Caco-2 (cell line): ENCODE measurements at regions not wholly inside any gene's neighbourhood (a gene's known extent, or its start where the extent isn't known, plus 50 kb on each side); places are given as distances from the start of the nearest gene placed in this dataset.

Source experiments
- BruUV-seq: library from RNA; stranded (reverse); fragments of 400-500 nt; replicated peaks from 2 replicates; lab custom pipeline; 2021; lab: Mats Ljungman, UMichigan
- CTCF ChIA-PET: fragments of 300-600 bp; sonication (Branson Sonifier 250); formaldehyde crosslinking; loops from one replicate; lab custom pipeline; 2022; ENCODE audit warnings: antibody characterized with exemption; lab: Charles Lee
- POLR2A ChIA-PET: fragments of 300-600 bp; sonication (Branson Sonifier 250); formaldehyde crosslinking; loops from one replicate; lab custom pipeline; 2022; ENCODE audit warnings: antibody characterized with exemption; lab: Charles Lee
- DNase-seq, 2 experiments: peaks; one replicate each; pipeline versions ENCODE4 v3.0.0 to v3.0.0-alpha.2; 2020 to 2022
- H3K27me3 ChIP-seq: replicated peaks from 2 replicates; pipeline ENCODE4 v1.6.0; 2011; ENCODE audit warnings: low read length; ENCODE audit not compliant: control insufficient read depth, insufficient read depth
- H3K36me3 ChIP-seq: 2 replicates; pipeline ENCODE4 v1.5.1; 2011; ENCODE audit warnings: low read length; ENCODE audit not compliant: control insufficient read depth, insufficient read depth
- H3K4me1 ChIP-seq: fragments of 250-450 bp; sonication (Bioruptor Pico); 2 replicates; pipeline ENCODE4 v1.5.1; 2020; ENCODE audit warnings: mild to moderate bottlenecking
- H3K4me3 ChIP-seq: 2 replicates; pipeline ENCODE4 v1.5.1; 2011; ENCODE audit warnings: low read depth, mild to moderate bottlenecking, control low read depth, low read length
- H3K9me3 ChIP-seq: fragments of 250-450 bp; sonication (Bioruptor Pico); 2 replicates; pipeline ENCODE4 v1.5.1; 2020; ENCODE audit warnings: mild to moderate bottlenecking, moderate library complexity
- H3K27ac Mint-ChIP-seq: one replicate; pipeline ENCODE4 v1.8.0; 2022; ENCODE audit warnings: mixed read lengths; ENCODE audit not compliant: unreplicated experiment
- H3K27me3 Mint-ChIP-seq: one replicate; pipeline ENCODE4 v1.8.0; 2022; ENCODE audit warnings: mixed read lengths; ENCODE audit not compliant: insufficient read depth, unreplicated experiment
- H3K36me3 Mint-ChIP-seq: one replicate; pipeline ENCODE4 v1.8.0; 2022; ENCODE audit warnings: mild to moderate bottlenecking, mixed read lengths; ENCODE audit not compliant: insufficient read depth, unreplicated experiment
- H3K4me1 Mint-ChIP-seq: one replicate; pipeline ENCODE4 v1.8.0; 2022; ENCODE audit warnings: low read depth, mixed read lengths; ENCODE audit not compliant: unreplicated experiment
- H3K4me3 Mint-ChIP-seq: one replicate; pipeline ENCODE4 v1.8.0; 2022; ENCODE audit warnings: mild to moderate bottlenecking, moderate library complexity, mixed read lengths; ENCODE audit not compliant: unreplicated experiment
- H3K9me3 Mint-ChIP-seq: one replicate; pipeline ENCODE4 v1.8.0; 2022; ENCODE audit warnings: mixed read lengths; ENCODE audit not compliant: unreplicated experiment
- intact Hi-C: fragments of 100-400 bp; cut with micrococcal nuclease; formaldehyde crosslinking; loops from one replicate; pipeline ENCODE4 v1.10.0; 2022; ENCODE audit not compliant: unreplicated experiment
- TF ChIP-seq, protein P1 (sequence below), 2 experiments: fragments of 200-600 bp in 1 of 2; IDR thresholded peaks; 1 replicate in 1 of 2; 2 replicates in 1 of 2; pipeline versions ENCODE4 v1.5.1 to v1.8.0; 2011 to 2022; ENCODE audit warnings: antibody characterized with exemption in 1 of 2, control low read depth in 1 of 2, inconsistent platforms in 1 of 2, low read depth in 1 of 2, low read length in 1 of 2, mild to moderate bottlenecking in 1 of 2, moderate library complexity in 1 of 2; ENCODE audit not compliant: insufficient read depth in 1 of 2, severe bottlenecking in 1 of 2, unreplicated experiment in 1 of 2

DNA sequence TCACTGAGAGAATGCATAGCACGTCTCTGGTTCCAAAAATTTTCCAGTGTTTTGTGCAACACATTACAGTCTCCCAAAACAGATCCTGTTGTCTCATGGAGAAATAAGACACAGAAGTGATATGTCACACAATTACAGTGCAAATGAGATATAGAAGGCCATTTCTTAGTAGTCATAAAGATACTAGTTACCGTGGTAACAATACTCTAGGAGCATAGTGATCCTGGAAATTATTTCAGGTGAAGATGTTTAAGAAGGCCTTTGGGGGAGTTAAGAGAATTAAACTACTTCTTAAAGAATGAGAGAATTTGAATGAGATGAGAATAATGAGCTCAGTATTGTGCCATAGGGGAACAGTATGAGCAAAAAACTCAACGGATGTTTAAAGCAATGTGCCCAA, 628.0 kb upstream of the MIR17HG start:
- peaks cover 12% of the 10 kb centered on the region; the same call in 1 of the 2 replicates for H3K4me1 ChIP-seq
- Mint-ChIP-seq H3K36me3 (no peaks in the 10 kb centered on the region), H3K4me3 (no peak overlapping the region), H3K9me3 (no peaks in the 10 kb centered on the region), H3K27me3 (no peaks in the 10 kb centered on the region), H3K27ac (no peak overlapping the region), H3K4me1 (peaks cover 16% of the 10 kb centered on the region)
- no peaks in the 10 kb centered on the region for H3K27me3 ChIP-seq
- DNase-seq, result no peak
- ChIA-PET POLR2A (no interaction called here), CTCF (no interaction called here)
- no peaks in the 10 kb centered on the region for H3K36me3 ChIP-seq
- H3K4me3 ChIP-seq, result no peak overlapping the region
- intact Hi-C loops, result loop anchor here (5.0 kb wide), 1 partner anchor 148 kb away; no protein-coding TSS in a partner anchor
- TF ChIP-seq, protein P1, sequence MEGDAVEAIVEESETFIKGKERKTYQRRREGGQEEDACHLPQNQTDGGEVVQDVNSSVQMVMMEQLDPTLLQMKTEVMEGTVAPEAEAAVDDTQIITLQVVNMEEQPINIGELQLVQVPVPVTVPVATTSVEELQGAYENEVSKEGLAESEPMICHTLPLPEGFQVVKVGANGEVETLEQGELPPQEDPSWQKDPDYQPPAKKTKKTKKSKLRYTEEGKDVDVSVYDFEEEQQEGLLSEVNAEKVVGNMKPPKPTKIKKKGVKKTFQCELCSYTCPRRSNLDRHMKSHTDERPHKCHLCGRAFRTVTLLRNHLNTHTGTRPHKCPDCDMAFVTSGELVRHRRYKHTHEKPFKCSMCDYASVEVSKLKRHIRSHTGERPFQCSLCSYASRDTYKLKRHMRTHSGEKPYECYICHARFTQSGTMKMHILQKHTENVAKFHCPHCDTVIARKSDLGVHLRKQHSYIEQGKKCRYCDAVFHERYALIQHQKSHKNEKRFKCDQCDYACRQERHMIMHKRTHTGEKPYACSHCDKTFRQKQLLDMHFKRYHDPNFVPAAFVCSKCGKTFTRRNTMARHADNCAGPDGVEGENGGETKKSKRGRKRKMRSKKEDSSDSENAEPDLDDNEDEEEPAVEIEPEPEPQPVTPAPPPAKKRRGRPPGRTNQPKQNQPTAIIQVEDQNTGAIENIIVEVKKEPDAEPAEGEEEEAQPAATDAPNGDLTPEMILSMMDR (IDR thresholded peaks at IDR 0.05; ENCODE audit: insufficient read depth in 1 of 2, low read depth in 1 of 2, low read length in 1 of 2, severe bottlenecking in 1 of 2, unreplicated experiment in 1 of 2), result no peak
- BruUV-seq, result no TSS peak
- no peaks in the 10 kb centered on the region for H3K9me3 ChIP-seq

DNA sequence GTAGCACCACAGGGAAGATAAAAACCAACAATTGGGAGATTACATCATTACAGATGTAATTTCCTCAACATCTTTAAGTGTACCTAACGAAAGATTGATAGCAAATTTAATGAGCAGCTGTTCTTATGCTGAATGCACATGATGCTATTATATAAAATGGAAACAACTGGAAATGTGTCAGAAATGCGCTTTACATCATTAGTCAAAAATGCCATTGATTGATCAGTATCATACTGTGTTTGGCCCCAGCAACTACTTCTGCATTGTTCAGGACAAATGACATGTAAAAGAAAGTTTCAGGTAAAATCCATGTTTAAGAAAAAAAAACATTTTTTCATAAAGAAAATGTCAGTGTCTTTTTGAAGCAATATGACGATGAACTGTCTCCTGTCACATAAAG, 625.5 kb upstream of the MIR17HG start:
- H3K27me3 Mint-ChIP-seq, result no peaks in the 10 kb centered on the region
- no peaks in the 10 kb centered on the region for H3K36me3 Mint-ChIP-seq
- no peak overlapping the region for H3K27ac Mint-ChIP-seq
- Histone ChIP-seq H3K4me1 (peaks cover 12% of the 10 kb centered on the region; the same call in 1 of the 2 replicates), H3K4me3 (no peak overlapping the region), H3K9me3 (no peaks in the 10 kb centered on the region), H3K27me3 (no peaks in the 10 kb centered on the region), H3K36me3 (no peaks in the 10 kb centered on the region)
- intact Hi-C loops, result no loop called here
- no peak overlapping the region for H3K4me3 Mint-ChIP-seq
- peaks cover 12% of the 10 kb centered on the region for H3K4me1 Mint-ChIP-seq
- no peak for DNase-seq
- BruUV-seq, result no TSS peak
- ChIA-PET CTCF (no interaction called here), POLR2A (no interaction called here)
- no peaks in the 10 kb centered on the region for H3K9me3 Mint-ChIP-seq
- TF ChIP-seq, protein P1 (IDR thresholded peaks at IDR 0.05; ENCODE audit: insufficient read depth in 1 of 2, low read depth in 1 of 2, low read length in 1 of 2, severe bottlenecking in 1 of 2, unreplicated experiment in 1 of 2), result no peak

DNA sequence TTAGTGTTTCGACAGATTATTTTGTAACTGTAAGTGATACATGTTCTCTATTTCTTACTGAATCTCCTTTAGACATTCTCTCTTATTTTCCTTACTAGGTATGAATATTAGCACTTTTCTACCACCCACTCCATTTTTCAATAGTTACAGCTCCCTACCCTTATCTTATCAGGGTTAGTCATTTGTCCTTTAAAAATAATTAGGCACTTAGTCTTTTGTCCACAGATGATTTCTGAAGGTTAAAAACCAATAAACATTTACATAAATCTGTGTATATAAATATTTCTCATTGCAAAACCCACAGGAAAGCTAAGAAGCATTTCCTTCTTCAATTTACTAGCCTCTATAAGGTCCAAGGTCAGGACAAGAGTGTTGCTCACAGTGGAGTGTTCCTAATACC, 624.1 kb upstream of the MIR17HG start:
- no peaks in the 10 kb centered on the region for H3K9me3 Mint-ChIP-seq

More for the DNA sequence above, 624.1 kb upstream of the MIR17HG start:
- no TSS peak for BruUV-seq
- Mint-ChIP-seq H3K4me1 (no peaks in the 10 kb centered on the region), H3K27me3 (no peaks in the 10 kb centered on the region), H3K4me3 (no peak overlapping the region), H3K27ac (no peak overlapping the region), H3K36me3 (no peaks in the 10 kb centered on the region)
- TF ChIP-seq, protein P1 (IDR thresholded peaks at IDR 0.05; ENCODE audit: insufficient read depth in 1 of 2, low read depth in 1 of 2, low read length in 1 of 2, severe bottlenecking in 1 of 2, unreplicated experiment in 1 of 2), result no peak
- intact Hi-C loops, result no loop called here
- Histone ChIP-seq H3K36me3 (no peaks in the 10 kb centered on the region), H3K4me3 (no peak overlapping the region), H3K4me1 (no peaks in the 10 kb centered on the region), H3K9me3 (no peaks in the 10 kb centered on the region), H3K27me3 (no peaks in the 10 kb centered on the region)
- ChIA-PET POLR2A (no interaction called here), CTCF (no interaction called here)
- DNase-seq, result no peak
